ENCODE measurements at regions not wholly inside any gene's neighbourhood (a gene's known extent, or its start where the extent isn't known, plus 50 kb on each side); places are given as distances from the start of the nearest gene placed in this dataset.

- TF ChIP-seq CTCF (IDR thresholded peaks at IDR 0.05; ENCODE audit: poor library complexity, severe bottlenecking) = no peak
- TF ChIP-seq REST (IDR thresholded peaks at IDR 0.05; ENCODE audit: borderline replicate concordance) = no peak
- TF ChIP-seq EP300 (conservative IDR thresholded peaks at IDR 0.05; ENCODE audit: poor library complexity, severe bottlenecking) = no peak
- TF ChIP-seq MXI1 (conservative IDR thresholded peaks at IDR 0.05; ENCODE audit: poor library complexity, severe bottlenecking) = no peak
- TF ChIP-seq EZH2 (IDR thresholded peaks at IDR 0.05; ENCODE audit: borderline replicate concordance, insufficient read depth, low read length, poor library complexity, severe bottlenecking) = no peak
- TF ChIP-seq POLR2AphosphoS5 (IDR thresholded peaks at IDR 0.05) = no peak
- no peak for TF ChIP-seq TAF1 (IDR thresholded peaks at IDR 0.05; ENCODE audit: low read depth)
- no peak for TF ChIP-seq RAD21 (conservative IDR thresholded peaks at IDR 0.05)
Measured at GRCh38 chr1:98066911-98067310, 146.1 kb upstream of the DPYD start.
